ENCODE measurements at regions not wholly inside any gene's neighbourhood (a gene's known extent, or its start where the extent isn't known, plus 50 kb on each side); places are given as distances from the start of the nearest gene placed in this dataset.

GRCh38 chr13:62321139-62321538, 905.5 kb upstream of the PCDH20 start:
- TF ChIP-seq CTCF (IDR thresholded peaks at IDR 0.05; ENCODE audit: insufficient read depth, low read depth, low read length) (no peak), EZH2 (IDR thresholded peaks at IDR 0.05; ENCODE audit: insufficient read depth, low read length) (no peak)

Measured in astrocyte (in vitro differentiated cells and primary cell).